Calu3 (cell line): ENCODE measurements at regions not wholly inside any gene's neighbourhood (a gene's known extent, or its start where the extent isn't known, plus 50 kb on each side); places are given as distances from the start of the nearest gene placed in this dataset.
"Not testable (repeated sequence)": the region's sequence is repeated elsewhere in the genome, so short reads cannot be mapped to it uniquely, and the experiment has no call there.

Experiments
- BruUV-seq: library from RNA; stranded (reverse); fragments of 400-500 nt; replicated peaks from 2 replicates; lab custom pipeline; 2021; lab: Mats Ljungman, UMichigan
- CTCF ChIA-PET: fragments of 300-600 bp; sonication (Branson Sonifier 250); formaldehyde crosslinking; loops from one replicate; lab custom pipeline; 2022; ENCODE audit warnings: antibody characterized with exemption; lab: Charles Lee
- DNase-seq: peaks from one replicate; pipeline ENCODE4 v3.0.0; 2022
- H3K27ac Mint-ChIP-seq: one replicate; pipeline ENCODE4 v1.8.0; 2022; ENCODE audit warnings: mixed read lengths; ENCODE audit not compliant: unreplicated experiment
- H3K27me3 Mint-ChIP-seq: one replicate; pipeline ENCODE4 v1.8.0; 2022; ENCODE audit warnings: mixed read lengths; ENCODE audit not compliant: unreplicated experiment
- H3K36me3 Mint-ChIP-seq: one replicate; pipeline ENCODE4 v1.8.0; 2022; ENCODE audit warnings: mild to moderate bottlenecking, moderate library complexity, mixed read lengths; ENCODE audit not compliant: insufficient read depth, unreplicated experiment
- H3K4me1 Mint-ChIP-seq: one replicate; pipeline ENCODE4 v1.8.0; 2022; ENCODE audit warnings: mild to moderate bottlenecking, low read depth, mixed read lengths; ENCODE audit not compliant: unreplicated experiment
- H3K4me3 Mint-ChIP-seq: one replicate; pipeline ENCODE4 v1.8.0; 2022; ENCODE audit warnings: mild to moderate bottlenecking, low read depth, moderate library complexity, mixed read lengths; ENCODE audit not compliant: unreplicated experiment
- H3K9me3 Mint-ChIP-seq: one replicate; pipeline ENCODE4 v1.8.0; 2022; ENCODE audit warnings: low read depth, mixed read lengths; ENCODE audit not compliant: unreplicated experiment
- CTCF ChIP-seq: fragments of 200-600 bp; IDR thresholded peaks from one replicate; pipeline ENCODE4 v1.8.0; 2022; ENCODE audit warnings: antibody characterized with exemption; ENCODE audit not compliant: unreplicated experiment
- intact Hi-C: fragments of 100-400 bp; cut with micrococcal nuclease; formaldehyde crosslinking; loops from one replicate; pipeline ENCODE4 v1.10.0; 2022; ENCODE audit not compliant: unreplicated experiment

- BruUV-seq, result no TSS peak
- H3K4me1 Mint-ChIP-seq, result no peaks in the 10 kb centered on the region
- CTCF ChIA-PET, result no interaction called here
- no peaks in the 10 kb centered on the region for H3K36me3 Mint-ChIP-seq
- intact Hi-C loops, result no loop called here
- H3K27me3 Mint-ChIP-seq, result peaks cover 61% of the 10 kb centered on the region
- no peaks in the 10 kb centered on the region for H3K9me3 Mint-ChIP-seq
- H3K27ac Mint-ChIP-seq, result no peak overlapping the region
- H3K4me3 Mint-ChIP-seq, result no peak overlapping the region
- no peak for DNase-seq
- TF ChIP-seq CTCF, result no peak
Measured at GRCh38 chr14:105737504-105738246, 211.3 kb downstream of the TMEM121 start.

GRCh38 chr14:105738638-105739037 lies 212.3 kb downstream of the TMEM121 start:
- Mint-ChIP-seq H3K36me3 (no peaks in the 10 kb centered on the region), H3K27ac (no peak overlapping the region), H3K9me3 (no peaks in the 10 kb centered on the region), H3K4me3 (no peak overlapping the region), H3K4me1 (no peaks in the 10 kb centered on the region), H3K27me3 (peaks cover 52% of the 10 kb centered on the region)
- no peak for TF ChIP-seq CTCF
- no TSS peak for BruUV-seq
- CTCF ChIA-PET, result no interaction called here
- DNase-seq, result no peak
- intact Hi-C loops, result no loop called here

- no peaks in the 10 kb centered on the region for H3K36me3 Mint-ChIP-seq
- H3K4me3 Mint-ChIP-seq, result no peak overlapping the region
- intact Hi-C loops, result no loop called here
- CTCF ChIA-PET, result no interaction called here
- peaks cover 48% of the 10 kb centered on the region for H3K27me3 Mint-ChIP-seq
- no peak overlapping the region for H3K27ac Mint-ChIP-seq
- DNase-seq, result no peak
- BruUV-seq, result no TSS peak
- no peaks in the 10 kb centered on the region for H3K4me1 Mint-ChIP-seq
- TF ChIP-seq CTCF, result no peak
- H3K9me3 Mint-ChIP-seq, result no peaks in the 10 kb centered on the region
Measured at GRCh38 chr14:105739331-105740102, 213.1 kb downstream of the TMEM121 start.

- CTCF ChIA-PET, DNase-seq, H3K27ac Mint-ChIP-seq, H3K9me3 Mint-ChIP-seq, intact Hi-C loops, H3K4me3 Mint-ChIP-seq, H3K4me1 Mint-ChIP-seq, BruUV-seq, H3K36me3 Mint-ChIP-seq: not testable (repeated sequence)
- peaks cover 56% of the 10 kb centered on the region for H3K27me3 Mint-ChIP-seq
Measured at GRCh38 chr14:105740272-105740671, 213.9 kb downstream of the TMEM121 start.

GRCh38 chr14:105740961-105741360 lies 214.6 kb downstream of the TMEM121 start:
- DNase-seq, H3K36me3 Mint-ChIP-seq: not testable (repeated sequence)

GRCh38 chr14:105741707-105742530 lies 215.5 kb downstream of the TMEM121 start:
- CTCF ChIA-PET, DNase-seq, BruUV-seq, H3K4me1 Mint-ChIP-seq, H3K36me3 Mint-ChIP-seq, H3K9me3 Mint-ChIP-seq, intact Hi-C loops, H3K4me3 Mint-ChIP-seq, H3K27ac Mint-ChIP-seq: not testable (repeated sequence)
- H3K27me3 Mint-ChIP-seq, result peaks cover 72% of the 10 kb centered on the region

More at GRCh38 chr14:105740961-105741360, 214.6 kb downstream of the TMEM121 start:
- H3K9me3 Mint-ChIP-seq, BruUV-seq, H3K27ac Mint-ChIP-seq, H3K4me1 Mint-ChIP-seq, H3K4me3 Mint-ChIP-seq, intact Hi-C loops, CTCF ChIA-PET: not testable (repeated sequence)
- H3K27me3 Mint-ChIP-seq, result peaks cover 63% of the 10 kb centered on the region
